ENCODE measurements at regions not wholly inside any gene's neighbourhood (a gene's known extent, or its start where the extent isn't known, plus 50 kb on each side); places are given as distances from the start of the nearest gene placed in this dataset.

DNA sequence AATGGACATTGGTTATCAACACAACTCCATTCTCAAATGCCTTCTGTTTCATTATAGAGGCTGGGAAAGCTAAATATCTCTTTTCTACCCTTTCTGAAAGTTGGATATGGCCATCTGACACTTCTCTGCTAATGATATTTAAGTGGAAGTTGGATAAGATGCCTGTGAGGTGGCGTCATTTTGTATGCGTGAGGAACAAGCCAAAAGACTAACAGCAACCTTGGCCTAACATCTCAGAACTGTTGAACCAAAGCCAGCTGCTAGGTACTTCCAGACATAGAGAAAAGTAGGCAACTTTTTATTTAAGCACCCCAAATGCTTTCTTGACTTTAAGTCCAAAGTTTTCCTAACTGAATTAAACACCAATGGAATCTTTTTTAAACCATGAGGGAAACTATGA lies 708.4 kb downstream of the CD109 start:
- TF ChIP-seq EZH2 (IDR thresholded peaks at IDR 0.05; ENCODE audit: low read length, unreplicated experiment) (no peak), EZH2phosphoT487 (IDR thresholded peaks at IDR 0.05; ENCODE audit: borderline replicate concordance, low read length) (no peak)
- TF ChIP-seq, protein P1, sequence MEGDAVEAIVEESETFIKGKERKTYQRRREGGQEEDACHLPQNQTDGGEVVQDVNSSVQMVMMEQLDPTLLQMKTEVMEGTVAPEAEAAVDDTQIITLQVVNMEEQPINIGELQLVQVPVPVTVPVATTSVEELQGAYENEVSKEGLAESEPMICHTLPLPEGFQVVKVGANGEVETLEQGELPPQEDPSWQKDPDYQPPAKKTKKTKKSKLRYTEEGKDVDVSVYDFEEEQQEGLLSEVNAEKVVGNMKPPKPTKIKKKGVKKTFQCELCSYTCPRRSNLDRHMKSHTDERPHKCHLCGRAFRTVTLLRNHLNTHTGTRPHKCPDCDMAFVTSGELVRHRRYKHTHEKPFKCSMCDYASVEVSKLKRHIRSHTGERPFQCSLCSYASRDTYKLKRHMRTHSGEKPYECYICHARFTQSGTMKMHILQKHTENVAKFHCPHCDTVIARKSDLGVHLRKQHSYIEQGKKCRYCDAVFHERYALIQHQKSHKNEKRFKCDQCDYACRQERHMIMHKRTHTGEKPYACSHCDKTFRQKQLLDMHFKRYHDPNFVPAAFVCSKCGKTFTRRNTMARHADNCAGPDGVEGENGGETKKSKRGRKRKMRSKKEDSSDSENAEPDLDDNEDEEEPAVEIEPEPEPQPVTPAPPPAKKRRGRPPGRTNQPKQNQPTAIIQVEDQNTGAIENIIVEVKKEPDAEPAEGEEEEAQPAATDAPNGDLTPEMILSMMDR (conservative IDR thresholded peaks at IDR 0.05; ENCODE audit: low read depth, low read length): no peak
